Stimulated activated CD8-positive, alpha-beta memory T cell treated with anti-CD3 and anti-CD28 coated beads, Interleukin-4, amount 100 ng/mL, for 1 hour (primary cell): ENCODE measurements at regions not wholly inside any gene's neighbourhood (a gene's known extent, or its start where the extent isn't known, plus 50 kb on each side); places are given as distances from the start of the nearest gene placed in this dataset.

Experiments used
- DNase-seq, 2 donors: peaks; one replicate each; pipeline ENCODE4 v3.0.0-alpha.2; 2020; ENCODE audit warnings: low read depth in 2 of 2, low spot score in 1 of 2

DNA sequence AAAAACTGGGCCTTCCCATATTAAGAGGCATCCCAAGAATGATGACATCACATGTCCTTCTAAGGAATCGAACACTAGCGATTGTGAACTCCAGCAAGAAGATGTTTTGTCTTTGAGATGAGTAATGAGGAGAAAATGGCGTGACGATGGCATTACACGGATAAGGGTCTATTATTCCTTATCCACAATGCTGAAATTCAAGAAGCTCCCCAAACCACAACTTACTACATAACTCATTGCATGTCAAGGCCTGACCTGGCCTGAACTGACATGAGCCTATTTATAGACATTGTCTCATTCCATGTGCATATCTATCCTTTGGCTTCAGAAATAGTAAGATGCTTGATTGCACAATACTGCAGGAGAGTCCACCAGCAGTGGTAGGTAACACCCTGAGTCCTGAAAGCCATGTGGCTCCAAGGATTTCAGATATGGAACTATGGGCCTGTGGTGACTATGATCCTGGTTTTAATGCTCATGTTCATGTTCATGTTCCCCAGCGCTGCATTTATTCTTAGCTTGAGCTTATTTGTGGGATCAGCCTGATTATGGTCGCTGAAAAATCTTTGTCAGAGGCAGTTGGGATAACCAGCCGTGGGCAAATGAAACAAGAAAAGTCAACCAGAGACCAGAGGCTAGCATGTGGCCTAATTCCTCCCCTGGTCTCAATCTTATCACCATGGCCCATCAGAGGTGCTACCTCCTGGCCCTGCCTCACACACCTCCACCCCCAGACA is 183.2 kb upstream of the JARID2 start:
- no peak for DNase-seq

- DNase-seq: no peak
These were observed 182.5 kb upstream of the JARID2 start for GRCh38 chr6:15063253-15063853.

DNA sequence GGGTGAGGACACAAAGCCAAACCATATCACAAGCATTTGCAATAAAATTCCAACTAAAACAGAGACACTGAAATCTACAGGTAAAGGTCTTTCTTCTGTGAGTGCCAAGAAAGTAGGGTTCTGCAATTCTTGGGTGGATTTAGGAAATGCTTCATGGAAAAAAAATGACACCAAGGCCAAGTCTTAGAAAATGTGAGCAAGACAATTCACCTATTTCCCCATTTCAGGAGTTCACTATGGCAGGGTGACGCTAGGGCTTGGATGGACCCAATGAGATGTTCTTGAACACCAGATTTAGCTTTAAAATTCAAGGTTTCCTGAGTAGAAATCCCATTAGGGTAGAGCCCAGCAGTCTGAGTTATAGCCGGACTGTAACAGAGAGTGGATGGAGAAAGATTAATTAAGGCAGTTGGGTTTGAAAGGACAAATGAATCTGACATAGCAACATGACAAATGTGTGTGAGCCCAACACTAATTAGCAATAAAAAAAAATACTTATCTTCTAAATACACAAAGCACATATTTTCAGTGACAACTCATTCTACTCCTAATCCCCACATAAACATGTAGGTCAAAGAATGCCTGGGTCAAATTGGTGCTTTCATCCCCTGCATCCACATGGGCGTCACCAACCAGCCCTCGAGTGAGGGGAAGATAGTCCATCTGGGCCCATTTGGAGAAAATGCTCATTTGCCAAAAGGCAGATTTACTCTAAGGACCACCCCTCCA is 180.4 kb upstream of the JARID2 start:
- no peak for DNase-seq

GRCh38 chr6:15066089-15066758 is 179.6 kb upstream of the JARID2 start:
- DNase-seq: no peak

GRCh38 chr6:15073344-15073789 is 172.5 kb upstream of the JARID2 start:
- no peak for DNase-seq

DNA sequence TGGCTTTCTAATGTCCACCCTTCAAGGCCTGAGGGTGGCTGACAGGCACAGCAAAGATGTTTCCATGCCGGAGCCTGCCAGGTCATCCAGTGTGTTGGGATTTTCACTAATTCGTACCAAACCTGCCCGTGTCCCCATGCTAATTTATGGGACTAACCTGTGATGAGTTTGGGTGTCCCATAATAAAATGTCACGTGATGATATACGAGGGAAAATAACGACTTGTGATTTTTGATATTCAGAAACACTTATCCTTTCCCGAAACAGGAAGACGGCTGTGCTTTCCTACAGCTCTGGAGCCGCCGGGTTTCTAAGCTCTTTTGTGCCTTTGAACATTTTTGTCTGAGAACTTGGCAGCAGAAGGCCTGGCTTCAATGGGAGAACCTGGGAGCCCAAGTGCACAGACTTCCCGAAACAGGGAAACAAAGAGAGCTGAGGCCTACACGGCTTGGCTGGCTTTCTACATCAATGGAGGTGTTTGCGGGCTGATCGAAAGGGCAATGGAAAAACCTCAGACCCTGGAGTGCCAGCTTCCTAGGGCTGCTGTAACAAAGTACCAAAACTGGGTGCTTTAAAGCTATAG is 171.9 kb upstream of the JARID2 start:
- DNase-seq: no peak

DNA sequence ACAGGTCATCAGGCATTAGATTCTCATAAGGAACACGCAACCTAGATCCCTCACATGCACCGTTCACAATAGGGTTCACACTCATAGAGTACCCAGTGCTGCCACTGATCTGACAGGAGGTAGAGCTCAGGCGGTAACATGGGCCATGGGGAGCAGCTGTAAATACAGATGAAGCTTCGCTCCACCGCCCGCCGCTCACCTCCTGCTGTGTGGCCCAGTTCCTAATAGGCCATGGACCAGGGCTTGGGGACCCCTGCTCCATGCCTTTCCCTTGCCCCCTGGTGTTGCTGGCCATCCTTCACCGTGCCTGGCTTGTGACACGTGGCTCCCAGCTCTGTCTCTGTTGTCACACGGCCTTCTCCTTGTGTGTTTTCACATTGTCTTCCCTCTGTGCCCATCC is 171.1 kb upstream of the JARID2 start:
- DNase-seq: no peak

DNA sequence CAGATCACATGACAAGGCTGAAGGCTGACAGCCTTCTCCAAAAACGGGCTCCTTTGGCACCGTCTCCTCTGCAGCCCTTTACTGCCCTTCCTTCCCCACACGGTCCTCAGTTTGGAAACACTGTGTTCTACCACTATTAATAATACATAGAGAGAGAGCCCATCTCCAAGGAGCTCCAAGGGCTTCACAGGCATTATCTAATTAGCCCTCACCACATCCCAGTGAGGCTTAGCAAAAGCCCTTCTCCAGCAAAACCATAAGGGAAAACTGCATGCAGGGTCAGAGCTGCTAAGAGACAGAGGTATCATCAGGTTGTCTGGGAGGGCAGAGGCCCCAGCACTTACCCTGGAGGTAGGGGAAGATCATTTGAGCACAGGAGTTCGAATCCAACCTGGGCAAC is 169.3 kb upstream of the JARID2 start:
- no peak for DNase-seq

DNA sequence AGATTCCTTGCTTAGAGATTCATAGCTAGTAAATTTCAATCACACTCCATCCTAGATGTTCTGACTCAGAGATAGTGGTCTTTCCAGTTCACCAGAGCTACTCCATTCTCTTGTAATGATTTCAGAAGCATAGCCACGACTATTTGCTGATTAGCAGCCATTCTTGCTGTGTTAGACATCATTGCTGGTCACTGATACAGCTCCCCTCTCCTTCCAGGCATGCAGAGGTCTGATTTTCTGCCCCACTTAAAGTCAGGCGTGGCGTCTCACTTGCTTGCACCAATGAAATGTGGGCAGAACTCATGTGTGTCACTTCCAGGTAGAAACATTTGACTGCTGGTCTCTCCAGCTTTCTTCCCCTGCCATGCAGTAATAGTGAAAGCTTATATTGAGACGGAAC is 168.9 kb upstream of the JARID2 start:
- no peak for DNase-seq

DNA sequence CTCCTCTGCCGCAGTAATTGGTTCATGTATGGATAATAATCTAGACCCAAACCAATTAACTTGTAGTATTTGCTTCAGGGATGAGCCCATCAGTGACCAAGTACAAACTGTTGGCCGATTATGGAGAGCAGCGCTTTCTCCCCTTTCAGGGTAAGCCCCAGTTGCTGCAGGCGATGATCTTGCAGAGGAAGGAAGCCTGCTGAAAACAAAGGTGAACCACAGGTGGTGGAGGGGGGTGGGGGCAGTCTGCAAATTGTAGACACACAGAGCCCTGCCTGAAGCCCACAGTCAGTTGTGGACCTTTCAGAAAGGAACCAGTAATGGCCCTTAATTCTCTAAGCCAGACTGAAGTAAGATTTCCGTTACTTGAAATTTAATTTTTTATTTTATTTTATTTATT is 167.9 kb upstream of the JARID2 start:
- DNase-seq: no peak

DNA sequence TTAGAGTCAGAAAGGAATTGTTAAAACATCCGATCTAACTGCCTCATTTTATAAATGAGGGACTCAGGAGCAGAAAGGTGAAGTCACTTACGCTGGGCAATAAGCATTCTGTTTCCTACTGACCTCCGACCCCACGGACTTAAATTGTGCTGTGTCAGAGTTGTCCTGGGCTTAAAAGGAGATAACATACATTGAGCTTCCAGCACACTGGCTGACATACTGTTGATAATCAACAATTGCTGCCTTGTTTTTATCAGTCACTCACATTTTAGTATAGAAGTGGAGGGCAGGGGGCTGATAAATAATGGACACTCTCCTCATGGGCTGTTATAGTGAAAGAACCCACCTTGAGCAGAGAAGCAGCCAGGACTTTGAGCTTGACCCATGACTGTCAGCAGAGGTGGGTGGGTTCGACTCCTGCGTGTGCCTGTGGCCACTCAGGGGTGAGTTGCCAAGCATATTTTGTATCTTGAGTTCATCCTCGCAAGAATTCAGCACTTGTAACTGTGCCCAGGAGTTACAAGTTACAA is 166.5 kb upstream of the JARID2 start:
- no peak for DNase-seq

DNA sequence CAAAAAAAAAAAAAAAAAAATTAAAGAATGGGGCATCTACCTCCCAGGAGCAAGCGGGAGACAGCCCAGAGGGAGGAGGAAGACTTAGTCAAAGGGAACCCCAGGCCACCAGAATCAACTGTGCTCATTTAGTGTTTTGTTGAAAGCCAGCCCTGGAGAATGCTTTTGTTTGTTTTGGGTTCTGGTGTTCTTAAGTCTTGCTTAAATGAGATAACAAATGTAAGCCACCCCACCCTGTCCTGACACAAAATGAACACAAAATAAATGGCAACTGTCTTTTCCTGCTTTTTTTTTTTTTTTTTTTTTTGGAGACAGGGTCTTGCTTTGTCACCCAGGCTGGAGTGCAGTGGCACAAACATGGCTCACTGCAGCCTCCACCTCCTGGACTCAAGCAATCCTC is 165.0 kb upstream of the JARID2 start:
- DNase-seq: no peak

- DNase-seq: no peak
These were observed 164.4 kb upstream of the JARID2 start for GRCh38 chr6:15081447-15081846.

DNA sequence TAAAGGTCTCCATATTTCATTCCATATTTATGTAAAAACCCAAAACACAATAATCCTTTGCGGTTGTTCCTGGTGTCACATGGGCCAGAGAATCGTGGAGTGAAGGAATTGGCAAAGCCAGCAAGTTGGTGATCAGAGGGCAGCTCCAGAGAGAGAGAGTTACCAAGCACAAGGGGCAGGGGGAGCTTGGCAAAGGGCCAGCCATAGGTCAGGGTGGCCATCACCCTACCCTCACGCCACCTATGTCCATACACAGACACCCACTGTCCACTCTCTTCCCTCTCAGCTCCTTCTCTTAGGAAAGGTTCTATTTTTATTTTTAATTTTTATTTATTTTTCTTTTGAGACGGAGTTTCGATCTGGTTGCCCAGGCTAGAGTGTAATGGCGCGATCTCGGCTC is 163.2 kb upstream of the JARID2 start:
- DNase-seq: no peak

- DNase-seq: no peak
These were observed 159.3 kb upstream of the JARID2 start for GRCh38 chr6:15086348-15087158.

DNA sequence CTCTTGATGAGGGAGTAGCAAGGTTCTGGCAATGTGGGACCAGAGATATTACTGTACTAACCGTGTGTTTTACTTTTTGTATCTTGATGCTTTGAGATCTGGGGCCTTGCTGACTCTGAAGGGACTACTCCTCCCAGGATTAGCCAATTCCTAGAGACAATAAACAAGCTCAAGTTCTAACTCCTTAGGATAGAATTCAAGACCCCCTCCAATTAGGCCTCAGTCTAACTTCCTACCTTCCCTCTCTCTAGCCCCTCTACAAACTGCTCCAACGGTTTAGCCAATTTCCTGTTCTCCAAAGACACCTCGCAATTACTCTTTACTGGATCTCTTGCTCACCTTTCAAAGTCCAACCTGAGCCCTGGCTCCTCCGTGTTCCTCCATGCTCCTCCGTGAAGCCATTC is 158.7 kb upstream of the JARID2 start:
- DNase-seq: no peak

GRCh38 chr6:15088904-15089568 is 156.8 kb upstream of the JARID2 start:
- no peak for DNase-seq

DNA sequence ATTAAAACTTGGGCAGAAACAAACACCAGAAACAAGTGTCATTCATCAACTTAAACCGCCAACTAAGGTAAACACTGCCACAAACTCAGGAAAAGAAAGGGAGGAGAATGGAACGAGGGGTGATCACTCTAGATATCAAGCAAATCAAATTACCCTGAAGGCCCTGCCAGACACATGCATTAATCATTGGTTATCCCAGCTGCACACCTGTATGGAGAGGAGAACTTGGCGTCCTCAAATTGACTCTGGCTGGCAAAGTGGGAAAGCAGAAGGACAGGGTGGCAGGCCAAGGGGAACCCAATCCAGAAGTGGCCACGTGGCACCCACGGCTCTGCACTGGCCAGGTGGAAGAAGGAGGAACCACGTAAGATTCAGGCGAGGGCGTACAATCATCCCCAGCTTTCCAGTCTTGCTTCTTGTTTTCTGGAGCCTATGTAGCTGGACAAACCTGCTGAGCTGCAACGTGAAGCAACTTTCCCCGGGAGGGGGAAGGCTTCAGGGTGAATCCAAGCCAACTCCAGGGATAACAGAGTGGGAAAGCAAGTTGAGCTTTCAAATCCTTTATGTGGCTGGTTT is 156.2 kb upstream of the JARID2 start:
- DNase-seq: no peak

- no peak for DNase-seq
These were observed 155.7 kb upstream of the JARID2 start for GRCh38 chr6:15090145-15090579.
